HUES6 (cell line): ENCODE measurements at regions not wholly inside any gene's neighbourhood (a gene's known extent, or its start where the extent isn't known, plus 50 kb on each side); places are given as distances from the start of the nearest gene placed in this dataset.

Source experiments
- H3K27ac ChIP-seq: 2 replicates; pipeline ENCODE4 v1.7.0; 2013; ENCODE audit warnings: low read depth, mild to moderate bottlenecking, low read length, inconsistent platforms
- H3K27me3 ChIP-seq: 2 replicates; pipeline ENCODE4 v1.6.1; 2013; ENCODE audit warnings: low read length; ENCODE audit not compliant: control insufficient read depth, insufficient read depth
- H3K36me3 ChIP-seq: 2 replicates; pipeline ENCODE4 v1.6.1; 2013; ENCODE audit warnings: low read length; ENCODE audit not compliant: control insufficient read depth, insufficient read depth
- H3K4me1 ChIP-seq: 2 replicates; pipeline ENCODE4 v1.6.1; 2013; ENCODE audit warnings: low read length; ENCODE audit not compliant: control insufficient read depth, insufficient read depth
- H3K4me3 ChIP-seq: 2 replicates; pipeline ENCODE4 v1.5.1; 2013; ENCODE audit warnings: low read depth, low read length
- H3K9ac ChIP-seq: one replicate; pipeline ENCODE4 v1.6.1; 2013; ENCODE audit warnings: mild to moderate bottlenecking, low read length
- H3K9me3 ChIP-seq: 2 replicates; pipeline ENCODE4 v1.6.1; 2013; ENCODE audit warnings: low read depth, low read length; ENCODE audit not compliant: control insufficient read depth, insufficient read depth

DNA sequence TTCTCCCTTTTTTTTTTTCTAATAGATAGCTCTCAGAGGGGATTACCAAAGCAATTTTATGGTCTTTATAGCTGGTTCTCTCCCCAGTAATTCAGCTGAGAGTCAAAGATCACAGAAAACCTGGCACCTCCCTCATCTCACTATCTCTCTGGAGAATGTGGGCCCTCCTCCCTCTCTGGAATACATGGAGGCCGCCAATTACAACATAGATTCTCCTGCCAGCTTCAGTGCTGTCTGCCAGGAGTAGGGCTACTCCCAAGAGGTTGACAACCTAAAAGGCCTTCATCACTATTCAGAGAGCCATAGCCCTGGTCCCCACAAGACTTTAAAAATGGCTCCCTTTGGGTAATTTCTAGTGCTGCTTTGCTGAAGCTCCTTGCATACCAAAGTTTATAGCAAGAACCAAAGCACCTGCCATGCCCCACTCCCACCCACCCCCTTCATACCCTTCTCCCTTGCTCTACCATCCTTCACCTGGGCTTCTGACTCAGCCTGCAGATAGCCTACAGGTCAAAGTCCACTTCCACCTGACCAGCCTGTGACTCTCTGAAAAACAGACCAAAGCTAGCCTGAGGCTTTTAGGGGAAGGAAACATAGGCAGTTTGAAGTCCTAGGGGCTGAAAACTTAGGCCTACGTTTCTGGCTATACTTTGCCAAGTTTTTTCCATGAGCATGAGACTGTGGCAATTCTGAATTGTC lies 472.3 kb downstream of the TNS1 start:
- Histone ChIP-seq H3K9me3 (no peaks in the 10 kb centered on the region), H3K4me1 (no peaks in the 10 kb centered on the region), H3K4me3 (no peak overlapping the region), H3K36me3 (no peaks in the 10 kb centered on the region), H3K9ac (no peak overlapping the region), H3K27me3 (no peaks in the 10 kb centered on the region), H3K27ac (no peak overlapping the region)

- H3K27me3 ChIP-seq: no peaks in the 10 kb centered on the region
- no peak overlapping the region for H3K9ac ChIP-seq
- H3K4me1 ChIP-seq: no peaks in the 10 kb centered on the region
- H3K9me3 ChIP-seq: no peaks in the 10 kb centered on the region
- H3K27ac ChIP-seq: no peak overlapping the region
- H3K36me3 ChIP-seq: no peaks in the 10 kb centered on the region
- H3K4me3 ChIP-seq: no peak overlapping the region
These were observed 473.5 kb downstream of the TNS1 start for GRCh38 chr2:217529271-217529670.

GRCh38 chr2:217527590-217528202 lies 475.1 kb downstream of the TNS1 start:
- no peak overlapping the region for H3K9ac ChIP-seq

DNA sequence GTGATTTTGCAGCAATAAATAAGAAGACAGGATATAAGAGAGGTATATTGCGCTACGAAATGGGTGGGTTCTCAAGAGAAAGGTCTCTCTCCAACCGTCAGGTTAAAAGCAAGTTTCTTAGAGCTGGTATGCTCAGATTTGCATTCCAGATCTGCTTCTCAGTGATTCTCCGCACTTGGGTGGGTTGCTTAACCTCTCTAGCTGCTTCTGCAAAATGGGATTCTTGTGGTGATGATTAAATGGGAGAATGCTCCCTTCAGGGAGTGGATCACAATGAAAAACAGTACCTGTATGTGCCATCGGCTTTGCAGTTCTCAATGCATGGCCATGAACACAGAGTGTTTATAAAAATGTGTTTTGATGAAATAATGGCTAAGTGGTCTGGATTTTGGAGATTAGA lies 477.7 kb downstream of the TNS1 start:
- no peaks in the 10 kb centered on the region for H3K9me3 ChIP-seq
- no peak overlapping the region for H3K27ac ChIP-seq
- no peaks in the 10 kb centered on the region for H3K36me3 ChIP-seq
- H3K27me3 ChIP-seq: no peaks in the 10 kb centered on the region
- no peak overlapping the region for H3K4me3 ChIP-seq
- H3K9ac ChIP-seq: no peak overlapping the region
- no peaks in the 10 kb centered on the region for H3K4me1 ChIP-seq

More at GRCh38 chr2:217527590-217528202, 475.1 kb downstream of the TNS1 start:
- H3K9me3 ChIP-seq: no peaks in the 10 kb centered on the region
- H3K27ac ChIP-seq: no peak overlapping the region
- no peaks in the 10 kb centered on the region for H3K27me3 ChIP-seq
- no peaks in the 10 kb centered on the region for H3K4me1 ChIP-seq
- H3K36me3 ChIP-seq: no peaks in the 10 kb centered on the region
- H3K4me3 ChIP-seq: no peak overlapping the region

DNA sequence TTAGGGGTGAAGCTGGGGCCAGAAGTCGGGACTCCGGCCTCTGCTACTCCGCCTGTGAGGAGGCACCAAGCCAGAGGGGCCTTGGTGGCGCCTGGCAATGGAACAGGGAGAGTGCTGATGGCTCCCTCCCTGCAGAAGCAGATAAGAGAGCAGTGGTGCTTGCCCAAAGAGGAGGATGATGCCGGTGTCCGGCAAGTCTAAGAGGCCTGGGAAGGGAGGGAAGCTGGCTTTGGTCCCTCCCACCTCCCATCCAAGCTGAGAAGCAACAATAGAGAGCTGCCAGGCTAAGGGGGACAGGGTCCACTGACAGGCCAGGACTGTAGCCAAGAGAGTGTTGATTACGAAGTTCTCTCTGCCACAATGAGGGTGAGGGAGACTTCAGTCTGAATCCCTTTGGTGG lies 479.5 kb downstream of the TNS1 start:
- Histone ChIP-seq H3K27ac (no peak overlapping the region), H3K36me3 (no peaks in the 10 kb centered on the region), H3K4me1 (no peaks in the 10 kb centered on the region), H3K9ac (no peak overlapping the region), H3K9me3 (no peaks in the 10 kb centered on the region), H3K4me3 (no peak overlapping the region), H3K27me3 (no peaks in the 10 kb centered on the region)

- Histone ChIP-seq H3K9ac (no peak overlapping the region), H3K4me3 (no peak overlapping the region), H3K27me3 (no peaks in the 10 kb centered on the region), H3K27ac (no peak overlapping the region), H3K36me3 (no peaks in the 10 kb centered on the region), H3K4me1 (no peaks in the 10 kb centered on the region), H3K9me3 (no peaks in the 10 kb centered on the region)
These were observed 481.0 kb downstream of the TNS1 start for GRCh38 chr2:217521820-217522219.

- Histone ChIP-seq H3K27ac (no peak overlapping the region), H3K27me3 (no peaks in the 10 kb centered on the region), H3K9me3 (no peaks in the 10 kb centered on the region), H3K4me3 (no peak overlapping the region), H3K9ac (no peak overlapping the region), H3K36me3 (no peaks in the 10 kb centered on the region), H3K4me1 (no peaks in the 10 kb centered on the region)
These were observed 482.3 kb downstream of the TNS1 start for GRCh38 chr2:217520356-217521010.

GRCh38 chr2:217517402-217517801 lies 485.4 kb downstream of the TNS1 start:
- Histone ChIP-seq H3K27ac (no peak overlapping the region), H3K4me3 (no peak overlapping the region), H3K9ac (no peak overlapping the region), H3K4me1 (no peaks in the 10 kb centered on the region), H3K27me3 (no peaks in the 10 kb centered on the region), H3K36me3 (no peaks in the 10 kb centered on the region), H3K9me3 (no peaks in the 10 kb centered on the region)

- Histone ChIP-seq H3K9ac (no peak overlapping the region), H3K27ac (no peak overlapping the region), H3K9me3 (no peaks in the 10 kb centered on the region), H3K36me3 (no peaks in the 10 kb centered on the region), H3K4me3 (no peak overlapping the region), H3K4me1 (peaks cover 4% of the 10 kb centered on the region; the same call in 1 of the 2 replicates), H3K27me3 (no peaks in the 10 kb centered on the region)
These were observed 487.0 kb downstream of the TNS1 start for GRCh38 chr2:217515615-217516309.

- no peak overlapping the region for H3K4me3 ChIP-seq
- peaks cover 4% of the 10 kb centered on the region; the same call in 1 of the 2 replicates for H3K4me1 ChIP-seq
- no peak overlapping the region for H3K9ac ChIP-seq
- no peak overlapping the region for H3K27ac ChIP-seq
- no peaks in the 10 kb centered on the region for H3K27me3 ChIP-seq
- no peaks in the 10 kb centered on the region for H3K9me3 ChIP-seq
- H3K36me3 ChIP-seq: no peaks in the 10 kb centered on the region
These were observed 489.5 kb downstream of the TNS1 start for GRCh38 chr2:217513258-217513657.

- Histone ChIP-seq H3K4me1 (peaks cover 4% of the 10 kb centered on the region; the same call in 1 of the 2 replicates), H3K9me3 (no peaks in the 10 kb centered on the region), H3K27ac (no peak overlapping the region), H3K9ac (no peak overlapping the region), H3K27me3 (no peaks in the 10 kb centered on the region), H3K4me3 (no peak overlapping the region), H3K36me3 (no peaks in the 10 kb centered on the region)
These were observed 490.1 kb downstream of the TNS1 start for GRCh38 chr2:217512728-217513127.
